IMR-90 (cell line): ENCODE measurements at regions not wholly inside any gene's neighbourhood (a gene's known extent, or its start where the extent isn't known, plus 50 kb on each side); places are given as distances from the start of the nearest gene placed in this dataset.

Experiments used
- ATAC-seq: fragments of 200-7000 bp; cut with Tn5 transposase; 2 replicates; pipeline ENCODE4 v1.9.1; 2020; ENCODE audit warnings: low read depth, mild to moderate bottlenecking, moderate library complexity
- BruUV-seq: library from RNA; stranded (reverse); fragments of 400-500 nt; replicated peaks from 2 replicates; lab custom pipeline; 2021; lab: Mats Ljungman, UMichigan
- CTCF ChIA-PET: fragments of 300-600 bp; formaldehyde crosslinking; extraction: SDS; loops from one replicate; lab custom pipeline; 2021; ENCODE audit warnings: antibody characterized with exemption; lab: Yijun Ruan, JAX
- POLR2A ChIA-PET: fragments of 300-600 bp; sonication (Branson Sonifier 250); formaldehyde crosslinking; loops from one replicate; lab custom pipeline; 2022; ENCODE audit warnings: antibody characterized with exemption; ENCODE audit not compliant: unreplicated experiment; lab: Charles Lee
- DNase-seq: peaks from one replicate; pipeline ENCODE4 v3.0.0; 2013
- H2AFZ ChIP-seq: replicated peaks from 2 replicates; pipeline ENCODE3; 2013; ENCODE audit warnings: low read length, mild to moderate bottlenecking; ENCODE audit not compliant: poor library complexity
- H2AK5ac ChIP-seq: 2 replicates; pipeline ENCODE4 v1.6.1; 2013; ENCODE audit warnings: low read depth, low read length, inconsistent platforms
- H2AK9ac ChIP-seq: replicated peaks from 2 replicates; pipeline ENCODE3; 2013; ENCODE audit warnings: mild to moderate bottlenecking, low read depth, low read length, moderate library complexity; ENCODE audit not compliant: poor library complexity
- H2BK120ac ChIP-seq: 2 replicates; pipeline ENCODE4 v1.6.1; 2013; ENCODE audit warnings: low read depth, low read length, inconsistent platforms
- H2BK15ac ChIP-seq: 3 replicates; pipeline ENCODE4 v1.6.1; 2013; ENCODE audit warnings: low read depth, low read length, inconsistent platforms
- H2BK20ac ChIP-seq: 2 replicates; pipeline ENCODE4 v1.6.1; 2013; ENCODE audit warnings: low read depth, mild to moderate bottlenecking, inconsistent platforms, low read length, moderate library complexity
- H2BK5ac ChIP-seq: 2 replicates; pipeline ENCODE4 v1.6.1; 2013; ENCODE audit warnings: mild to moderate bottlenecking, low read depth, low read length, inconsistent platforms; ENCODE audit not compliant: poor library complexity, severe bottlenecking
- H3K14ac ChIP-seq: replicated peaks from 2 replicates; pipeline ENCODE4 v1.6.1; 2013; ENCODE audit warnings: low read depth, low read length, inconsistent platforms
- H3K18ac ChIP-seq: 2 replicates; pipeline ENCODE4 v1.6.1; 2013; ENCODE audit warnings: low read depth, low read length, control low read depth
- H3K23ac ChIP-seq: 2 replicates; pipeline ENCODE4 v1.6.1; 2013; ENCODE audit warnings: low read depth, low read length, inconsistent platforms
- H3K27ac ChIP-seq: 2 replicates; pipeline ENCODE4 v1.5.1; 2013; ENCODE audit warnings: mild to moderate bottlenecking, control low read depth, low read length; ENCODE audit not compliant: insufficient read depth
- H3K27me3 ChIP-seq: 2 replicates; pipeline ENCODE4 v1.6.1; 2013; ENCODE audit warnings: low read length; ENCODE audit not compliant: control insufficient read depth, insufficient read depth
- H3K36me3 ChIP-seq: 2 replicates; pipeline ENCODE4 v1.6.1; 2013; ENCODE audit warnings: low read length, mixed read lengths; ENCODE audit not compliant: control insufficient read depth, insufficient read depth
- H3K4ac ChIP-seq: 2 replicates; pipeline ENCODE4 v1.6.1; 2013; ENCODE audit warnings: low read depth, low read length, inconsistent platforms
- H3K4me1 ChIP-seq: 2 replicates; pipeline ENCODE4 v1.6.1; 2013; ENCODE audit warnings: low read length, mixed read lengths; ENCODE audit not compliant: control insufficient read depth, insufficient read depth
- H3K4me2 ChIP-seq: 2 replicates; pipeline ENCODE4 v1.6.1; 2013; ENCODE audit warnings: low read depth, mild to moderate bottlenecking, control low read depth, low read length, moderate library complexity
- H3K4me3 ChIP-seq: 2 replicates; pipeline ENCODE4 v1.5.1; 2013; ENCODE audit warnings: low read depth, mild to moderate bottlenecking, control low read depth, low read length, moderate library complexity; ENCODE audit not compliant: insufficient read depth
- H3K56ac ChIP-seq: 2 replicates; pipeline ENCODE4 v1.6.1; 2013; ENCODE audit warnings: low read length, inconsistent platforms; ENCODE audit not compliant: insufficient read depth; ENCODE audit errors: extremely low read depth
- H3K79me1 ChIP-seq, 2 experiments: 2 replicates each; pipeline ENCODE4 v1.6.1; 2013; ENCODE audit warnings: low read length in 2 of 2, inconsistent platforms in 1 of 2, low read depth in 1 of 2
- H3K9ac ChIP-seq: 2 replicates; pipeline ENCODE4 v1.6.1; 2013; ENCODE audit warnings: low read depth, low read length, control low read depth
- H3K9me1 ChIP-seq: 2 replicates; pipeline ENCODE4 v1.6.1; 2013; ENCODE audit warnings: low read length, inconsistent platforms; ENCODE audit not compliant: insufficient read depth
- H3K9me3 ChIP-seq: 2 replicates; pipeline ENCODE4 v1.6.1; 2013; ENCODE audit warnings: low read length; ENCODE audit not compliant: control insufficient read depth, insufficient read depth
- H4K20me1 ChIP-seq: 2 replicates; pipeline ENCODE4 v1.6.1; 2013; ENCODE audit warnings: low read length, inconsistent platforms; ENCODE audit not compliant: insufficient read depth
- H4K5ac ChIP-seq: 2 replicates; pipeline ENCODE4 v1.6.1; 2013; ENCODE audit warnings: mild to moderate bottlenecking, low read depth, low read length, control low read depth
- H4K8ac ChIP-seq, 2 experiments: 2 replicates each; pipeline ENCODE4 v1.6.1; 2013; ENCODE audit warnings: low read depth in 2 of 2, low read length in 2 of 2, control low read depth in 1 of 2, inconsistent platforms in 1 of 2
- H4K91ac ChIP-seq: 2 replicates; pipeline ENCODE4 v1.6.1; 2013; ENCODE audit warnings: low read depth, low read length, inconsistent platforms; ENCODE audit not compliant: insufficient read depth
- CHD1 ChIP-seq: IDR thresholded peaks from 2 replicates; pipeline ENCODE4 v1.6.1; 2012; ENCODE audit warnings: low read depth, low read length, improper control_type of control experiment
- MAFK ChIP-seq: IDR thresholded peaks from 2 replicates; pipeline ENCODE4 v1.6.1; 2012; ENCODE audit warnings: low read depth, low read length, improper control_type of control experiment
- MAZ ChIP-seq: IDR thresholded peaks from 2 replicates; pipeline ENCODE4 v1.6.1; 2012; ENCODE audit warnings: low read depth, mild to moderate bottlenecking, low read length, improper control_type of control experiment, moderate library complexity, borderline replicate concordance
- MXI1 ChIP-seq: IDR thresholded peaks from 2 replicates; pipeline ENCODE4 v1.6.1; 2012; ENCODE audit warnings: low read depth, mild to moderate bottlenecking, low read length, moderate library complexity, borderline replicate concordance
- NFE2L2 ChIP-seq: fragments of 150-350 bp; IDR thresholded peaks from 2 replicates; pipeline ENCODE4 v1.6.1; 2016; ENCODE audit warnings: low read depth, mild to moderate bottlenecking, low read length
- POLR2A ChIP-seq: IDR thresholded peaks from 2 replicates; pipeline ENCODE4 v1.6.1; 2012; ENCODE audit warnings: mild to moderate bottlenecking, low read depth, low read length
- RAD21 ChIP-seq: IDR thresholded peaks from 2 replicates; pipeline ENCODE4 v1.6.1; 2012; ENCODE audit warnings: low read length, improper control_type of control experiment
- RFX5 ChIP-seq: IDR thresholded peaks from 2 replicates; pipeline ENCODE4 v1.8.0; 2012; ENCODE audit warnings: low read depth, mild to moderate bottlenecking, low read length, moderate library complexity
- SMC3 ChIP-seq: fragments of 150-350 bp; IDR thresholded peaks from 2 replicates; pipeline ENCODE4 v1.6.1; 2016; ENCODE audit warnings: low read depth, mild to moderate bottlenecking, antibody characterized with exemption, low read length, moderate library complexity
- WGBS, 2 experiments: methylation state at CpG; one replicate each; pipeline versions ENCODE4 v1.1.5 to v1.1.7; 2013; ENCODE audit warnings: missing lambda C conversion rate in 2 of 2; ENCODE audit not compliant: insufficient read length in 1 of 2; ENCODE audit errors: extremely low coverage in 2 of 2; 5-methylcytosine and 5-hydroxymethylcytosine counted together
- dilution Hi-C: fragments of 300-500 bp; cut with HindIII; formaldehyde crosslinking; loops from one replicate; pipeline ENCODE4 v1.14.3; 2018; ENCODE audit warnings: low sequenced_read_pairs; ENCODE audit not compliant: unreplicated experiment
- in situ Hi-C: fragments of 300-500 bp; cut with MboI; formaldehyde crosslinking; loops from 3 replicates; pipeline ENCODE4 v1.14.3; 2019; ENCODE audit warnings: low sequenced_read_pairs, inconsistent platforms, mixed read lengths
- intact Hi-C: fragments of 100-400 bp; cut with micrococcal nuclease; formaldehyde crosslinking; loops from 2 replicates; pipeline ENCODE4 v1.10.0; 2022
- TF ChIP-seq, protein P1 (sequence below): fragments of 150-350 bp; IDR thresholded peaks from 2 replicates; pipeline ENCODE4 v1.6.1; 2016; ENCODE audit warnings: low read depth, mild to moderate bottlenecking, low read length, moderate library complexity, borderline replicate concordance
- TF ChIP-seq, protein P2 (sequence below): fragments of 150-350 bp; IDR thresholded peaks from 2 replicates; pipeline ENCODE4 v1.6.1; 2017; ENCODE audit warnings: mild to moderate bottlenecking, antibody characterized with exemption, low read length, low read depth

DNA sequence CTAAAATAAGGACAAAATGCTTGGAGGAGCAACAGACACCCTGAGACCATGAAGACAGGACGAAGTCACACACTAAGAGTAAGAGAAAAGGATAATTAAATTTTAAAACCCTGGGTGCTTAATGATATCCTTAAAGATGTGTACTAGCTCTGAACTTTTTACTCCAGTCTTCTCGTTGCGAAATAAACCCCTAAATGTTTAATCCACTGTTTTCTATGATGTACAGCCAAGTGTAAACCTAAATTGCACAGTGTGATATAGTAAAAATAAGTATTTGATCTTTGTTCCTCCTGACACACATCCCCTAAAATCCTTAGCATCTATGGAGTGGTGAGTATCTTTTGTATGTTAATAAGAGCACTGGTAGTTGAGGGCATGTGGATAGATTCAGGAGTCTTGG, 157.5 kb upstream of the PKDCC start:
- in situ Hi-C loops (no loop called here), dilution Hi-C loops (loop anchor here (25.0 kb wide), 1 partner anchor 197 kb away; no protein-coding TSS in a partner anchor), intact Hi-C loops (no loop called here)
- Histone ChIP-seq H3K4me2 (no peak overlapping the region), H3K14ac (no peak overlapping the region), H3K56ac (no peak overlapping the region), H2BK15ac (no peak overlapping the region), H4K20me1 (no peaks in the 10 kb centered on the region), H2AFZ (no peak overlapping the region), H3K9me1 (no peaks in the 10 kb centered on the region), H4K8ac (no peak overlapping the region), H3K9me3 (no peaks in the 10 kb centered on the region), H3K79me1 (no peaks in the 10 kb centered on the region), H4K91ac (no peak overlapping the region), H2AK5ac (no peak overlapping the region), H2AK9ac (no peak overlapping the region), H3K4me1 (peaks cover 4% of the 10 kb centered on the region), H3K36me3 (no peaks in the 10 kb centered on the region), H4K5ac (no peak overlapping the region), H3K27me3 (peaks cover 10% of the 10 kb centered on the region), H3K27ac (no peak overlapping the region), H3K4ac (no peak overlapping the region), H2BK5ac (no peak overlapping the region), H3K9ac (no peak overlapping the region), H2BK120ac (no peak overlapping the region), H3K23ac (no peak overlapping the region), H3K18ac (no peak overlapping the region), H3K4me3 (no peak overlapping the region), H2BK20ac (no peak overlapping the region)
- ChIA-PET CTCF (no interaction called here), POLR2A (no interaction called here)
- BruUV-seq = no TSS peak
- DNase-seq = no peak
- TF ChIP-seq MXI1 (no peak), MAZ (no peak), POLR2A (no peak), RFX5 (no peak), NFE2L2 (no peak), SMC3 (no peak), CHD1 (no peak), MAFK (no peak), RAD21 (no peak)
- TF ChIP-seq, protein P1, sequence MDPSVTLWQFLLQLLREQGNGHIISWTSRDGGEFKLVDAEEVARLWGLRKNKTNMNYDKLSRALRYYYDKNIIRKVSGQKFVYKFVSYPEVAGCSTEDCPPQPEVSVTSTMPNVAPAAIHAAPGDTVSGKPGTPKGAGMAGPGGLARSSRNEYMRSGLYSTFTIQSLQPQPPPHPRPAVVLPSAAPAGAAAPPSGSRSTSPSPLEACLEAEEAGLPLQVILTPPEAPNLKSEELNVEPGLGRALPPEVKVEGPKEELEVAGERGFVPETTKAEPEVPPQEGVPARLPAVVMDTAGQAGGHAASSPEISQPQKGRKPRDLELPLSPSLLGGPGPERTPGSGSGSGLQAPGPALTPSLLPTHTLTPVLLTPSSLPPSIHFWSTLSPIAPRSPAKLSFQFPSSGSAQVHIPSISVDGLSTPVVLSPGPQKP = no peak
- TF ChIP-seq, protein P2, sequence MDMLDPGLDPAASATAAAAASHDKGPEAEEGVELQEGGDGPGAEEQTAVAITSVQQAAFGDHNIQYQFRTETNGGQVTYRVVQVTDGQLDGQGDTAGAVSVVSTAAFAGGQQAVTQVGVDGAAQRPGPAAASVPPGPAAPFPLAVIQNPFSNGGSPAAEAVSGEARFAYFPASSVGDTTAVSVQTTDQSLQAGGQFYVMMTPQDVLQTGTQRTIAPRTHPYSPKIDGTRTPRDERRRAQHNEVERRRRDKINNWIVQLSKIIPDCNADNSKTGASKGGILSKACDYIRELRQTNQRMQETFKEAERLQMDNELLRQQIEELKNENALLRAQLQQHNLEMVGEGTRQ = no peak
- no CpG with 5 or more reads among the region's 3 CpGs for WGBS, 2 experiments
- ATAC-seq = no peak
